ENCODE measurements at regions not wholly inside any gene's neighbourhood (a gene's known extent, or its start where the extent isn't known, plus 50 kb on each side); places are given as distances from the start of the nearest gene placed in this dataset.

- no peak for DNase-seq
Observed at GRCh38 chr11:122521626-122522025, 133.9 kb upstream of the UBASH3B start.

DNA sequence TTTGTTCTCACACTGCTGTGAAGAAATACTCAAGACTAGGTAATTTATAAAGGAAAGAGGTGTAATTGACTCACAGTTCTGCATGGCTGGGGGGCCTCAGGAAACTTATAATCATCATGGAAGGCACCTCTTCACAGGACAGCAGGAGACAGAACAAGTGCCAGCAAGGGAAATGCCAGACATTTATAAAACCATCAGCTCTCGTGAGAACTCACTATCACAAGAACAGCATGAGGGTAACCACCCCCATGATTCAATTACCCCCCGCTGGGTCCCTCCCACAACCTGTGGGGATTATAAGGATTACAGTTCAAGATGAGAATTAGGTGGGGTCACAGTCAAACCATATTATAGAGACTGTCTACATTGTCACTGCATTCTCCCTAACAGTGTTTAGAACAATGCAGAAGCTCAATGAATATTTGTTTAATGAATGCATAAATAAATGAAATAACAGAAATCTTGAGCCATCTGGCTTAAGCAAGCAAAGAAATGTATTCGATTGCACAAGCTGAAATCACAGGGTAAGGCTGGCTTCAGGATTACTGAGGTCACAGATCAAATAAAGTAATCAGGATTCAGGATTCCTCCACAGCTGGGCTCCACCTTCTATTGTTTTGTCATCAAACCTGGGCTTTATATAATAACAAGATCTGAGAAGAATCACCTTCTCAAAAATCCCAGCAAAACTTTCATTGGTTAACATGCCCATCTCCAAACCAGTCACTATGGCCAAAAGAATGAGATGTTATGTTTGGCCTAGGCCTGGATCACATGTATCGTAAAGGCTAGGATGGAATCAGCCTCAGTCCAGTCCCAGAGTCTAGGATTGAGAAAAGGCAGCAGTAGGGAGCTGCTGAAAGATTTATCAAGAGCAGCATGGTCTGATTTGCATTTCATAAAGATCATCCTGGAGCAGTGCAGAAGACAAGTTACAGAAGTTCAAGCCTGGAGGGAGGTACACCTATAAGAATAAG is 137.8 kb upstream of the UBASH3B start:
- no peak for DNase-seq

DNA sequence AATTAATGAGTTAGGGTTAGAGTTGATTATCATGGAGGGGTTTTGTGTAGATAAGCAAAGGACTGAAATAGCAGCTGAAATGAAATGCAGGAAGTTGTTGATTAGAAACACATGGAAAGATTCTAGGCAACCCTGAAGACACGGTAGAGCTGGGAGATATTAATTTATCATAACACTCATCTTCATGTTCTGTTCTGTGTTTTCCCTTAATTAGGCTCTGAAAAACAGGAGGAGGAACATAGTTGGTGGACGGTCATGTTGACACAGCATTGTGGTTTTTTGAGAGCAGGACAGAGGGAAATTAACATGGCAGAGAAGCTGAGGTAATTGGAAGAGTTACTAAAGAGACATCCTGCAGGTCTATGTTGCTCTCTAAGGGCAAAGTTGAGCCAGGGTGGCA is 138.8 kb upstream of the UBASH3B start:
- no peak for DNase-seq

DNA sequence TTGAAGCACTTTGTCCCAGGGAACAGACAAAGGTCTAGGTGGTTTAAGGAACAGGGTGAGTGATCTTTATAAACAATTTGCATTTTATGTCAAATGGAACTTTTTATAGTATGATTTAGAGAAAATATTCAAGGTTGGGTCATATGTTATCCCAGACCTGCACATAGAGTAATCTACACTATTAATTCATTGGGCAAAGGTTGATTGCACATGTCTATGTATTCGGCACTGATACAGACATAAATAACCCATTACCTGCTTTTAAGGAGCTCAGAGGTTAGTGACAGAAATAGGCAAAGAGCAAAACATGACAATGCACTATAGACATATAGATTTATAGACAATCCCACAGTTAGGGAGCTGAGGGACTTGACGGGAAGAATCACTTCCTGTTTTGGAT is 141.5 kb upstream of the UBASH3B start:
- DNase-seq = no peak

DNA sequence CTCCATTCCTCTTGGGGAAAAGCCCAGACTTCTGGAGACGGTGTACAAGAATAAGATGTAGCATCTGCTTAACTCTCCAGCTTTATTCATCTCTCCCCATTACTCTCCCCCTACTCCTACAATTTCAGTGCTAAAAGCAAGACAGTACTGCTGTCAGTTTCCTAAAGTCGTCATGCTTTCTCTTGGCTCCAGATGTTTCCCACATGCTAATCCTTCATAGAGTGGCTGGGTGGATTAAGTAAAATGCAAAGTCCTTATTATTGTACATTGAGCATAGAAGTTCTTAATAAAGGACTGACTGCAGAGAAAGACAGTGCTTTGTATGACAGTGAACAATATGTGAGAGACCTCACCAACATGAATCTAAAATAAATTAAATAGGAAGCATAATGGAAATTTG is 142.2 kb upstream of the UBASH3B start:
- no peak for DNase-seq

GRCh38 chr11:122512688-122513087 is 142.8 kb upstream of the UBASH3B start:
- no peak for DNase-seq

GRCh38 chr11:122509899-122510298 is 145.6 kb upstream of the UBASH3B start:
- no peak for DNase-seq

DNA sequence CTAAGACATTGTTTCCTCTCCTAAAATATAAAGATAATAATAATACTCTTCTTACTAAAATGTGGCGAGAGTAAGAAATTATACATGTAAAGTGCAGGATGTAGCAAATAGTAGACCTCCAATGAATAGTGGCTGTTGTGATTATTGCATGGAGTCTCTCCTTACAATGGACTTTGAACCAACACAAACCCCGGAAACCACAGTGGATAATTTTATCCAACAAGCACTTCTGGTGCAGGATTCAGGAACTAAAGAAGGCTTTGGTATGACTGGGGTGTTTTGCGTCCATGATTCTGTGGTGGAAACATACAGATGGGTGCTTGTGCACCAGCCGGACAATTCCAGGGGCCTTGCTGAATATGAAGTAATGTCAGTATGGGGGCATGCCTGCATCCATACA is 146.4 kb upstream of the UBASH3B start:
- DNase-seq = no peak

- peak; percentile 24 for DNase-seq
Observed at GRCh38 chr11:122505304-122506006, 150.1 kb upstream of the UBASH3B start.

DNA sequence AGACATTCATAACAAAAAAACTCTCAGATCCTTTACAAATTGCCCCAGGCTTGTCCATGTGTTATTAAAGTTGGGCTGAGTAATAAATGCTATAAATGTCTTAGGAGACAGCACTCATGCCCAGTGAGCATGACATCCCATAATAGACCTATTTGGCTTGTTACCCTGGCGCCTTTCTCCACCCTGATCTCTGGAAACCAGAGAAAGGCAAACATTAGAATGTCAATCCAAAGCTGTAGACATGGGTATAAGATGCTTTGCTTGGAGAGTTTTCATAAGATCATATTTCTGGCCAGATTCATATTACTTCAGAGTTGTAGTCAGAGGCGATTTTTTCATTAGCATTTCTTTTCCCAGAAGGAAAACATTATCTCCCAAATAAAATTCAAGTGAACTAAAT is 161.3 kb upstream of the UBASH3B start:
- DNase-seq = no peak

- no peak for DNase-seq
Observed at GRCh38 chr11:122491509-122491908, 164.0 kb upstream of the UBASH3B start.

- no peak for DNase-seq
Observed at GRCh38 chr11:122488892-122489706, 166.4 kb upstream of the UBASH3B start.

DNA sequence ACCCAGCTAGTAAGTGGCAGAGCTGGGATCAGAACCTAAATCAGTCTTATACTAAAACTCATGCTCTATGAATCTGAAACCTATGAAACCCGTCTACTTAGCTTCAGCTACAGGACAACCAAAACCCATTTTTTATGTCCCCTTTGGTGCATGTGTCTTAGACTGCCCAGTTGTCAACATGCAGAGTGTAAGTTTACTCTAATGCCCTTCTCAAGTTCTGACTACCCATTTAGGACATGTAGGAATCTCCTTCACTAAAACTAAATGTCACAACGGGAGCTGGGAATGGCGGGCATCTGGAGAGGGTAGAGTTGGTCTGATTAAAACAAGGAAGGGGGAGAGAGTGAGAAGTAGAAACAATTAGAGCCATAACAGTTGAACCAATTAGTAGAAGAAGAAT is 167.9 kb upstream of the UBASH3B start:
- DNase-seq = no peak

- no peak for DNase-seq
Observed at GRCh38 chr11:122486793-122487495, 168.6 kb upstream of the UBASH3B start.

GRCh38 chr11:122478986-122479385 is 176.5 kb upstream of the UBASH3B start:
- DNase-seq = no peak

GRCh38 chr11:122468965-122469364 is 186.6 kb upstream of the UBASH3B start:
- no peak for DNase-seq

DNA sequence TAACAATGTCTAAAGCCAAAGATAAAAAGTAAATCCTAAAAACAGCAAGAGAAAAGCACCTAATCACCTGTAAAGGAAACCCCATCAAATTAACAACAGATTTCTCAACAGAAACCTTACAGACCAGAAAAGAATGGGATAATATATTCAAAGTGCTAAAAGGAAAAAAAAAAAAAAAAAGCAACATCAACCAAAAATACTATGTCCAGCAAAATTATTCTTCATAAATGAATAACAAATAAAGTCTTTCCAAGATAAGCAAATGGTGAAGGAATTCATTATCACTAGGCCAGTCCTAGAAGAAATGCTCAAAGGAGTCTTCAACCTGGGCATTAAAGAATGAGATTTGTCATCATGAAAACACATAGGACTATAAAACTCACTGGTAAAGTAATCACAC is 192.0 kb upstream of the UBASH3B start:
- DNase-seq = no peak

DNA sequence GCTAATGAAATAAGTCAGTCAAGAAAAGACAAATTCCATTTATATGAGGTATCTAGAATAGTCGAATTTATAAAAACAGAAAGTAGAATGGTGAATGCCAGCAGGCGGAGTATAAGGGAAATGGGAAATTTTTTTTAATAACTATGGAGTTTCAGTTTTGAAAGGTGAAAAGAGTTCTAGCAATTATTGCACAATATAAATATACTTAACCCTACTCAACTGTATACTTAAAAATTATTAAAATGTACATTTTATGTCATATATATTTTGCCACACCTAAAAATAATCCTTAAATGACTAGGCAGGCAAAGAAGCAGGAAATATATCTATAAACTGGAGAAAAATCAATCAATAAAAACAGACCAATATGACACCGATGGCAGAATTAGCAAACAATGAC is 196.5 kb upstream of the UBASH3B start:
- no peak for DNase-seq

- DNase-seq = no peak
Observed at GRCh38 chr11:122453586-122453985, 201.9 kb upstream of the UBASH3B start.

DNA sequence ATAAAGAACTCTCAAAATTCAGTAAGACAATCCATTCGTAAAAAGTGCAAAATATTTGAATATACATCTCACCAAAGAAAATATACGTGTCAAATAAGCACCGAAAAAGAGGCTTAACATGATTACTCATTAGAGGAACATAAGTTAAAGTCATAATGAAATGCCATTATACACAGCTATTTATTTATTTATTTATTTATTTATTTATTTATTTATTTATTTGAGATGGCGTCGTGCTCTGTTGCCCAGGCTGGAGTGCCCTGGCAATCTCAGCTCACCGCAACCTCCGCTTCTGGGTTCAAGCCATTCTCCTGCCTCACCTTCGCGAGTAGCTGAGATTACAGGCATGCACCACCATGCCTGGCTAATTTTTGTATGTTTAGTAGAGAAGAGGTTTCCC is 203.6 kb upstream of the UBASH3B start:
- DNase-seq = no peak

DNA sequence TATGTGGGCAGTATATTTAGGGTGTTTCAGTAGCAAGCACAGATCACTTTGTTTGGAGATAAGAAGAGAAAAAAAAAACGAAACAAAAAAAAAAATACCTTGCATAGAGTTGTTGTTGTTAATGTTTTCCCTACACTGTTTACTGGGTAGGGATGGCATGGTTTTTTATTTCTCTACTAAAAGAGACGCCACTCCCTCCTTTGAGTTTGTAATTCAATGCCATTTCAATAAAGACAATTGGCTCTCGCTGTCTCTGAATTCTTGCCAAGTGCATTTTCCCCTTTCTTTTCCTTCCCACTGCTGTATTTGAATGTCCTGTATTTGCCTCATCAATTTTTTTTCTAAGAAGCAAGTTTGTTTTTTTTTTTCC is 213.9 kb upstream of the UBASH3B start:
- DNase-seq = no peak

DNA sequence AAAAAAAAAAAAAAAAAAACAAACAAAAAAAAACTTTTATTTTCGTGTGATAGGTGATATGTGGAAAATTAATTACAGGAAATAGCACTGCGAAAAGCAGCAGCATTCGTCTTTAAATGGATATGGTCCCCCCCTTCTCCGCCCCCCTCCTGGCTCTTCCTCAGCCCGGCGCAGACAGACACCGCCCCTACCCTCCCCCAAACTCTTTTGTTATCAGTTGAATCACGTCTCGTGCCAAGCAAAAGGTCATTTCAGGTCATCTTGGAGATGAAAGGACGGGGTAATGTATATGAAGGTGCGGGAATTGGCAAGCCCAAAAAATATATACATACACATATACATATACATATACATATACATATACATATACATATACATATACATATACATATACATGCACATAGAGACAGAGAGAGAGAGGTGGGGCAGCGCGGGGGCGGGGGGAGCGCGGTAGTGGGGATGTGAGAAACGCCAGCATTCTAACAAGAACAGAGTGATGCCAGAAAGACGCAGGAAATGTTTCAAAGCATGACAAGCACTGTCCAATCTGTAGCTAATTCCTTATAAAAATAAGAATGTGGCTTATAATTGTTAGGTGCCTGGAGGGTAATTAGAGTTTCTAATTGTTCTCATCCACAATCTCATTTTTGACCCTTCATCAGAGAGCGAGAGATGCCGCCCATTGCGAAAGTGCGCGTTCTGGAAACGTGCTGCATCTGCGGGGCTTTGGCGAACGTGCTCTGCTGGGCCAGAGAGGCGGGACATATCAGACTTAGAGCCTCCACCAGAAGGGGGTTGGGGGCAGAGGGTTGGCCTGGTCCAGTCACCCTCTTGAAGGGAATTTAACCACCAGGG is 214.5 kb upstream of the UBASH3B start:
- DNase-seq = no peak
